A549 (cell line): ENCODE measurements at regions not wholly inside any gene's neighbourhood (a gene's known extent, or its start where the extent isn't known, plus 50 kb on each side); places are given as distances from the start of the nearest gene placed in this dataset.

Experiments used
- ATAC-seq, 2 experiments: fragments of 200-7000 bp in 1 of 2; fragments of >200 bp in 1 of 2; cut with Nextera tagmentation in 1 of 2; cut with Tn5 transposase in 1 of 2; 3 replicates each; pipeline versions ENCODE4 v1.8.0 to v1.9.1; 2018 to 2020; ENCODE audit warnings: mild to moderate bottlenecking in 1 of 2, moderate library complexity in 1 of 2
- CTCF ChIA-PET: fragments of 300-600 bp; sonication (Branson Sonifier 250); formaldehyde crosslinking; extraction: SDS; loops from one replicate; lab custom pipeline; 2021; ENCODE audit warnings: antibody characterized with exemption, inconsistent platforms; lab: Yijun Ruan, JAX
- POLR2A ChIA-PET: fragments of 350-600 bp; formaldehyde crosslinking; extraction: SDS; loops from one replicate; lab custom pipeline; 2021; ENCODE audit warnings: antibody characterized with exemption, inconsistent platforms; lab: Yijun Ruan, JAX
- DNase-seq, 2 experiments: peaks; one replicate each; pipeline versions ENCODE4 v3.0.0 to v3.0.0-alpha.2; 2011 to 2016; ENCODE audit warnings: low read depth in 1 of 2, low spot score in 1 of 2
- FAIRE-seq: peaks from 2 replicates; lab custom pipeline; 2011; peaks lifted over from hg19 to GRCh38; lab: Jason Lieb, UNC
- H3K27ac ChIP-seq, 2 experiments: fragments of >200 bp; sonication (Bioruptor Twin); formaldehyde crosslinking; 3 replicates each; pipeline ENCODE4 v1.5.1; 2016 to 2017
- H3K4me1 ChIP-seq: fragments of >200 bp; sonication (Bioruptor Twin); formaldehyde crosslinking; 3 replicates; pipeline ENCODE4 v1.6.1; 2016
- H3K4me2 ChIP-seq: fragments of >200 bp; sonication (Bioruptor Twin); formaldehyde crosslinking; 3 replicates; pipeline ENCODE4 v1.6.1; 2016
- H3K4me3 ChIP-seq: fragments of >200 bp; sonication (Bioruptor Twin); formaldehyde crosslinking; 3 replicates; pipeline ENCODE4 v1.5.1; 2016
- H3K9me3 ChIP-seq: fragments of >200 bp; sonication (Bioruptor Twin); formaldehyde crosslinking; 3 replicates; pipeline ENCODE4 v1.6.1; 2016
- EHF ChIP-seq: fragments of 250-450 bp; sonication (Bioruptor Pico); IDR thresholded peaks from 2 replicates; pipeline ENCODE4 v1.5.0; 2020; ENCODE audit warnings: mild to moderate bottlenecking
- EHMT2 ChIP-seq: fragments of 200-600 bp; sonication (generic); IDR thresholded peaks from 2 replicates; pipeline ENCODE4 v1.6.1; 2016; ENCODE audit warnings: antibody characterized with exemption, low read depth, mild to moderate bottlenecking, moderate library complexity
- FOSL2 ChIP-seq, 2 experiments: fragments of 450-650 bp in 1 of 2; fragments of >200 bp in 1 of 2; sonication (Bioruptor Twin) in 1 of 2; formaldehyde crosslinking; IDR thresholded peaks; 2 replicates each; pipeline versions ENCODE4 v1.5.0 to v1.6.1; 2016 to 2020; ENCODE audit warnings: mild to moderate bottlenecking in 1 of 2, moderate library complexity in 1 of 2
- HEYL ChIP-seq: fragments of 250-450 bp; sonication (Bioruptor Pico); IDR thresholded peaks from 2 replicates; pipeline ENCODE4 v1.8.0; 2021; ENCODE audit warnings: mild to moderate bottlenecking, moderate library complexity
- JUN ChIP-seq, 2 experiments: fragments of >200 bp; sonication (Bioruptor Twin); formaldehyde crosslinking; IDR thresholded peaks; 2 replicates in 1 of 2; 3 replicates in 1 of 2; pipeline ENCODE4 v1.6.1; 2016 to 2017
- MAFK ChIP-seq: fragments of 450-650 bp; IDR thresholded peaks from 2 replicates; pipeline ENCODE4 v1.6.1; 2014; ENCODE audit not compliant: partially characterized antibody
- PHF8 ChIP-seq: fragments of 200-600 bp; sonication (generic); IDR thresholded peaks from 2 replicates; pipeline ENCODE4 v1.6.1; 2016; ENCODE audit warnings: low read depth, mild to moderate bottlenecking, antibody characterized with exemption, moderate library complexity, borderline replicate concordance
- RAD21 ChIP-seq, 2 experiments: fragments of >200 bp in 1 of 2; sonication (Bioruptor Twin) in 1 of 2; formaldehyde crosslinking in 1 of 2; IDR thresholded peaks in 1 of 2; conservative IDR thresholded peaks in 1 of 2; 2 replicates in 1 of 2; 3 replicates in 1 of 2; pipeline ENCODE4 v1.6.1; 2012 to 2018; ENCODE audit warnings: inconsistent platforms in 1 of 2
- RNF2 ChIP-seq: fragments of 200-600 bp; sonication (generic); IDR thresholded peaks from 2 replicates; pipeline ENCODE4 v1.6.1; 2016; ENCODE audit warnings: low read depth, mild to moderate bottlenecking, antibody characterized with exemption, moderate library complexity, borderline replicate concordance
- SMC3 ChIP-seq: fragments of >200 bp; sonication (Bioruptor Twin); formaldehyde crosslinking; IDR thresholded peaks from 3 replicates; pipeline ENCODE4 v1.6.1; 2018; ENCODE audit warnings: inconsistent platforms
- TP53 ChIP-seq: fragments of 250-450 bp; sonication (Bioruptor Pico); IDR thresholded peaks from 2 replicates; pipeline ENCODE4 v1.5.0; 2021; ENCODE audit warnings: mild to moderate bottlenecking, moderate library complexity
- ZNF302 ChIP-seq: fragments of 250-450 bp; sonication (Bioruptor Pico); IDR thresholded peaks from 2 replicates; pipeline ENCODE4 v1.9.0; 2021; ENCODE audit warnings: inconsistent platforms, mild to moderate bottlenecking, moderate library complexity
- WGBS: methylation state at CpG from one replicate; pipeline ENCODE4 v1.1.6; 2017; ENCODE audit errors: missing lambda C conversion rate; 5-methylcytosine and 5-hydroxymethylcytosine counted together
- TF ChIP-seq, protein P1 (sequence below): fragments of >200 bp; sonication (Bioruptor Twin); formaldehyde crosslinking; IDR thresholded peaks from 3 replicates; pipeline ENCODE4 v1.6.1; 2016
- TF ChIP-seq, protein P2 (sequence below): fragments of >200 bp; sonication (Bioruptor Twin); formaldehyde crosslinking; IDR thresholded peaks from 3 replicates; pipeline ENCODE4 v1.5.1; 2016
- TF ChIP-seq, protein P3 (sequence below): IDR thresholded peaks from 2 replicates; pipeline ENCODE4 v1.6.1; 2012; ENCODE audit warnings: low read depth, borderline replicate concordance

DNA sequence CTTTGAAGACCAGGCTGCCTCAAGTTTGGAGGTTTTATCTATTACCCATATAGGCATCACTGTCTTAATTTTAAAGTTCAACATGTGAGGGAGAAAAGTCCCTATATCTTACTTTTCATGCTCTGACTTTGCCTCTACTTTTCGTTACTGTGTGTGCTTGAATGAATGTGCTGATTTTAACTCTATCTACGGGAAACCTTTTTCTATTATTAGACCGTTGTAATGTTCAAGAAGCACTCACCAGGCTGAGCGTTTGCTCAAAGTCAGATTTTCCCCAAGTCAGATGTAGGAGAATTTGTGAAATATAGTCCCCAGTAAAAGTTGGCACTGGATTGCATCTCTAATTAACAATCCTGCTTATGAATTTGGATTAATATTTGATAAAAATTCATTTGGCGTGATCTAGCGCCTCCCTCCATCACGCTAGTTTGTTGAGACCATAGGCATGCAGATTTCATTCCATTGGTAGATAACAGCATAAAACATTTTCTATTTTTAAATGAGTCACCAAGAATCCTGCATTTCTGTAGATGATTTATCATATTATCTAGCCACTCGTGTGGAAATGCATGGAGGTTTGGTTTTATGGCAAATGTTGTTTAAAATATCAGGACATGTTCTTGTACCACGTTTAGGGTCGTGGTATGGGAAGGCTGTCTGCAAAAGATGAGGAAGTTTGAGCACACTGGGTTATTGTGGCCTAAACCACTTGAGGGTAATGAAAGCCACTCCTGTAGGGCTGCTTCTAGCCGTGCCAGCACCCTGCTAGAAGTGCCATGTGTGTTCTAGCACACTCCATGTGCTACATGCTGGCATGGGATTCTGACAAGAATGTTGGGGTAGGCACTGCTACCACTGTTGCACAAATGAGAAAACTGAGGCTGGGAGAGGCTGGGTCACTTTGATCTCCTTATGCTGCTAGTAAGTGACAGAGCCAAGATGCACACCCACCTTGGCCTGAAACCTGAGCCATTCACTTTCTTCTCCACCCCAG, 179.4 kb downstream of the FGF9 start:
- POLR2A ChIA-PET = no interaction called here
- H3K9me3 ChIP-seq = no peaks in the 10 kb centered on the region
- ATAC-seq (no peak), FAIRE-seq (no peak), DNase-seq (no peak)
- 23% methylated on average over 10 of the region's 11 CpGs for WGBS
- CTCF ChIA-PET = no interaction called here
- H3K4me1 ChIP-seq = no peaks in the 10 kb centered on the region
- no peak overlapping the region for H3K27ac ChIP-seq
- H3K4me3 ChIP-seq = no peak overlapping the region
- TF ChIP-seq, protein P1, sequence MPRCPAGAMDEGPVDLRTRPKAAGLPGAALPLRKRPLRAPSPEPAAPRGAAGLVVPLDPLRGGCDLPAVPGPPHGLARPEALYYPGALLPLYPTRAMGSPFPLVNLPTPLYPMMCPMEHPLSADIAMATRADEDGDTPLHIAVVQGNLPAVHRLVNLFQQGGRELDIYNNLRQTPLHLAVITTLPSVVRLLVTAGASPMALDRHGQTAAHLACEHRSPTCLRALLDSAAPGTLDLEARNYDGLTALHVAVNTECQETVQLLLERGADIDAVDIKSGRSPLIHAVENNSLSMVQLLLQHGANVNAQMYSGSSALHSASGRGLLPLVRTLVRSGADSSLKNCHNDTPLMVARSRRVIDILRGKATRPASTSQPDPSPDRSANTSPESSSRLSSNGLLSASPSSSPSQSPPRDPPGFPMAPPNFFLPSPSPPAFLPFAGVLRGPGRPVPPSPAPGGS = no peak
- TF ChIP-seq ZNF302 (CRISPR knock-in tag) (no peak), EHMT2 (no peak), PHF8 (no peak), HEYL (CRISPR knock-in tag) (no peak), RNF2 (no peak), JUN (IDR thresholded peaks at IDR 0.05) (no peak), EHF (CRISPR knock-in tag) (no peak)
- H3K4me2 ChIP-seq = no peak overlapping the region

DNA sequence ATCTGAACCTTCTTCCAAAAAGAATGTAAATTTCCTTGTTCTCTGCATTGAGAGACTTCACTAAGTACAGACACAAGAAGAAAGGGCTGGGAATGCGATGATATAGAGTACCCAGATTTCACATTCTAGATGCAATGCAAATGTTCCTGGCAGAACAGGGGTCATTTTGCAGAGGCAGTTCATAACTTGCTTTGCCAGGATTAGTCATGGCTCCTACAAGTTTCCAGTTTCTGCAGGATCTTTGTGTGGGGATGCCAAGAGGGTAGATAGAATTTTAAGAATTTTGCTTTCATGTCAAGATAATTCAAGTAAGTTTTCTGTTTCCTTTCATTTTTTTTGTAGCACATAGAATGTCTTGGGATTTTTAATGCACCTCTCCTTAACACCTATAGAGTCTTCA, 181.2 kb downstream of the FGF9 start:
- H3K4me2 ChIP-seq = no peak overlapping the region
- no peak overlapping the region for H3K4me3 ChIP-seq
- ATAC-seq (no peak), DNase-seq (no peak), FAIRE-seq (no peak)
- TF ChIP-seq FOSL2 (IDR thresholded peaks at IDR 0.05) (no peak), FOSL2 (CRISPR knock-in tag; IDR thresholded peaks at IDR 0.05) (no peak), PHF8 (no peak), RAD21 (conservative IDR thresholded peaks at IDR 0.05 in 1 of 2, IDR thresholded peaks at IDR 0.05 in 1 of 2) (no peak), EHMT2 (no peak)
- TF ChIP-seq, protein P2, sequence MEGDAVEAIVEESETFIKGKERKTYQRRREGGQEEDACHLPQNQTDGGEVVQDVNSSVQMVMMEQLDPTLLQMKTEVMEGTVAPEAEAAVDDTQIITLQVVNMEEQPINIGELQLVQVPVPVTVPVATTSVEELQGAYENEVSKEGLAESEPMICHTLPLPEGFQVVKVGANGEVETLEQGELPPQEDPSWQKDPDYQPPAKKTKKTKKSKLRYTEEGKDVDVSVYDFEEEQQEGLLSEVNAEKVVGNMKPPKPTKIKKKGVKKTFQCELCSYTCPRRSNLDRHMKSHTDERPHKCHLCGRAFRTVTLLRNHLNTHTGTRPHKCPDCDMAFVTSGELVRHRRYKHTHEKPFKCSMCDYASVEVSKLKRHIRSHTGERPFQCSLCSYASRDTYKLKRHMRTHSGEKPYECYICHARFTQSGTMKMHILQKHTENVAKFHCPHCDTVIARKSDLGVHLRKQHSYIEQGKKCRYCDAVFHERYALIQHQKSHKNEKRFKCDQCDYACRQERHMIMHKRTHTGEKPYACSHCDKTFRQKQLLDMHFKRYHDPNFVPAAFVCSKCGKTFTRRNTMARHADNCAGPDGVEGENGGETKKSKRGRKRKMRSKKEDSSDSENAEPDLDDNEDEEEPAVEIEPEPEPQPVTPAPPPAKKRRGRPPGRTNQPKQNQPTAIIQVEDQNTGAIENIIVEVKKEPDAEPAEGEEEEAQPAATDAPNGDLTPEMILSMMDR = no peak
- no peak overlapping the region for H3K27ac ChIP-seq
- WGBS = 77% methylated on average over 1 of the region's 1 CpG
- H3K4me1 ChIP-seq = no peaks in the 10 kb centered on the region
- CTCF ChIA-PET = no interaction called here
- H3K9me3 ChIP-seq = no peaks in the 10 kb centered on the region
- POLR2A ChIA-PET = no interaction called here

DNA sequence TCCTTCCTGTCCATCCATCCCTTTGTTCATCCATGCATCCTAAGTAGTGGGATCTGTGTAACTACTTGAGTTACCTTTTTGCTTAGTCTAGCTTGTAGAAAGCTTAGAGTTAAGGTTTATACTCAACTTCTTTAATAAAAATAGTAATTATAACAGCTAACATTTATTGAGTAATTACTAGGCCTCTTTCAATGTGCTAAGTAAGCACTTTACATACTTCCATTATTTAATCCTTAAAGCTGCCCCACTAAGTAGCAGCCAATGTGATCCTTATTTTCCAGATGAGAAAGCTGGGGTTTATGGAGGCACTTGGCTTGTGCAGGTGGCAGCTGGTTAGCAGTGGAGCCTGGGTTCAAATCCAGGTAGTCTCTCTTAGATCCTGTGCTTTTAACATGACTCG, 182.9 kb downstream of the FGF9 start:
- WGBS = 64% methylated on average over 1 of the region's 1 CpG
- ChIA-PET CTCF (interaction anchor here (0.6 to 2.0 kb wide), 2 partner anchors 9 to 174 kb away, joined by 3 to 4 read pairs; no protein-coding TSS in a partner anchor), POLR2A (no interaction called here)
- FAIRE-seq (no peak), ATAC-seq (no peak), DNase-seq (no peak)
- H3K9me3 ChIP-seq = no peaks in the 10 kb centered on the region
- TF ChIP-seq SMC3 (no peak), TP53 (CRISPR knock-in tag) (no peak), MAFK (peak; percentile 52)
- TF ChIP-seq, protein P3, sequence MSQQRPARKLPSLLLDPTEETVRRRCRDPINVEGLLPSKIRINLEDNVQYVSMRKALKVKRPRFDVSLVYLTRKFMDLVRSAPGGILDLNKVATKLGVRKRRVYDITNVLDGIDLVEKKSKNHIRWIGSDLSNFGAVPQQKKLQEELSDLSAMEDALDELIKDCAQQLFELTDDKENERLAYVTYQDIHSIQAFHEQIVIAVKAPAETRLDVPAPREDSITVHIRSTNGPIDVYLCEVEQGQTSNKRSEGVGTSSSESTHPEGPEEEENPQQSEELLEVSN = no peak
- no peak overlapping the region for H3K4me3 ChIP-seq
- H3K4me2 ChIP-seq = no peak overlapping the region
- H3K27ac ChIP-seq = no peak overlapping the region
- H3K4me1 ChIP-seq = no peaks in the 10 kb centered on the region
